GM21717 (cell line): ENCODE measurements at regions not wholly inside any gene's neighbourhood (a gene's known extent, or its start where the extent isn't known, plus 50 kb on each side); places are given as distances from the start of the nearest gene placed in this dataset.
A peak's percentile ranks its signal among the peaks of the same experiment; 100 is the strongest.

Experiments
- ATAC-seq: cut with Tn5 transposase; IDR thresholded peaks from one replicate; pipeline ENCODE4 v1.9.1; 2021; ENCODE audit warnings: mild to moderate bottlenecking, moderate library complexity; ENCODE audit not compliant: unreplicated experiment

DNA sequence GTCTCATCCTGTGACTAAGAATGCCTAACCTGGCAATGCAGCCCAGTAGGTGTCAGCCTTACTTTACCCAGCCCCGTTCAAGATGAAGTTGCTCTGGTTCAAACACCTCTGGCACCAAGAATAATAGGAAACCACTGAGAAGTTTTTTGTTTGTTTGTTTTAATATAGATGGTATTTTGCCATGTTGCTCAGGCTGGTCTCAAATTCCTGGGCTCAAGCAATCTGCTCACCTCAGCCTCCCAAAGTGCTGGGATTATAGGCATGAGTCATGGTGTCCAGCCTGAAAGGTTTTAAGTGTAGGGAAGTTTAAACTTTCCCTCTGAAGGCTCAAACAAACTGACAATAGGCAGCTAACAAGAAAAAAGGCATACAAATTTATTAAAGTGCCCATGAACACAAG, 51.2 kb upstream of the ABCC4 start:
- no peak for ATAC-seq

DNA sequence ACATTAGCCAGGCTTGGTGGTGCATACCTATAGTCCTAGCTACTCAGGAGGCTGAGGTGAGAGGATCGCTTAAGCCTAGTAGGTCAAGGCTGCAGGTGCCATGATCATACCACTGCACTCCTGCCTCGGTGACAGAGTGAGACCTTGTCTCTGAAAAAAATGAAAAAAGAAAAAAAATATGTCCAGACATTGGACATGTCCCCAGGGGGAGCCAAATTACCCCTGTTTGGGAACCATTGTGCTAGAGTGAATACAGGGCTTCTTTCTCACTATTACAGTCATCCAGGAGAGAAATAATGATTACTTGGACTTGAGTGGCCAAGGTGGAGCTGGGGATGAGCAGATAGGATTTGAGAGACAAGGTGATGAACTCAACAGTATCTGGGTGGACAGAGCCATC, 52.9 kb upstream of the ABCC4 start:
- no peak for ATAC-seq

DNA sequence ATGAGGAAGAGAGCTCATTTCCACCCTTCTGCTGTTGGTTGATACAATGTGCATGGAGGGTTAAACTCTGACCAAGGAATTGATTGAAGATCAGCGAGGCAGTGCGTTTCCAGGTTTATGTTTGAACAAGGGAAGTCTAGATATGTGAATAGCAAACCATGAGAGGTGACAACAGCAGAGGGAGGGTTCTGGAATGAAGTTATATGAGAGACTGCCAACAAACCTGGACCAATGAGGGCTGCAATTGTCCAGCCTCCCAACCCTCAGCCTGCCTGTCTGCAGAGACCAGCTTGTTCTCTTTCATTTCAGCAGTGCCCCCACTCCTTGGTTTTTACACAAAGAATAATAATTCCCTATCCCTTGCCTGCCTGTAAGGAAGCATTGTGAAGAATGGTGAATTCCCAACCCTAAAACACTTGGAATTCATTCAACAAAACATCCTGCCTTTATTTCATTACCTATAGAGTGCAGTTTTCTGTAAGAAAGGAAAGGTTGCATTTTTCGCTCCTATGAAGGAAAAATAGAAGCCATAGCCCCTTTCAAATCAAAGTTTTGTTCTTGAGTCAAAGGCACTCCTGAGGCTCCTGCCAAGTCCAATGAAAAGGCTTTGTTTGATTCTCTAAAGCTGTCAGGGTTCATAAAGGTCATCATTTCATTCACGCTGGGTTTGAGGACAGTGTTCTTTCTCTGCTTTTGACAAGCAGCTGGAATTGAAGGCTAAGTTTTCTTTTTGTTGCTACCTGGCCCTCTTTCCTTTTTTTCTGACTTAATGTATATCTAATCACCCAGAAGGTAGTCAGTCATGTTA, 53.6 kb upstream of the ABCC4 start:
- ATAC-seq, result no peak

DNA sequence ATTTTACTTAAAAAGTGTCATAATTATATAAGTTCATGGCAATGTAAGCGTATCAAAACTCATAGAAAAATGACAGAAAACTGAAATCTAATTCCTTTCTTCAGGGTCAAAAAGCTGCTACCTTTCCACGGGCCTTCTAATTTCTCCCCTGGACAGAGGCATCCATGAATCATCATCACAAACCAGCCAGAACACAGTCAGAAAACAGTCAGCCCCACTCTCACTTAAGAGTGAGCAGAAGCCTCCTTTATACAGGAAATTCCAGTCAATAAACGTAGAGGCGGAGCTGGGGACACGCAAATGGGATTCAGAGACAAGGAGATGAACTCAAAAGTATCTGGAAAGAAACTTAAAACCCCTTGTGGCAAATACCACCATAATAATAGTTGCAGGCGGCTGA, 54.2 kb upstream of the ABCC4 start:
- ATAC-seq, result no peak

DNA sequence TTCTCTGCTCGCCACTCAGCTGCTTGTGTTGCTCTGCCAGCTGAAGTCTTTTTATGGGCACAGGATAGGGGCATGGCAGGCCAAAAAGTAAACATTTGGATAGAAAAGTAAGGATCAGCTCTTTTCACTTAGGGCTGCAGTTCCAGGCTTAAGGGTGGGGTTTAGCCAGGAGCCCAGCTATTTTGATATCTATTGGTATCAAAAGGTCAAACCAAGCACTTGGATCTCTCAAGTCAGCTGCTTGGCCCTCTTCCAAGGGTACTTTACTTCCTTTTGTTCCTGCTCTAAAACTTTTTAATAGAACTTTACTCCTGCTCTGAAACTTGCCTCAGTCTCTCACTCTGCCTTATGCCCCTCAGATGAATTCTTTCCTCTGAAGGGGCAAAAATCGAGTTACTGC, 55.7 kb upstream of the ABCC4 start:
- no peak for ATAC-seq

DNA sequence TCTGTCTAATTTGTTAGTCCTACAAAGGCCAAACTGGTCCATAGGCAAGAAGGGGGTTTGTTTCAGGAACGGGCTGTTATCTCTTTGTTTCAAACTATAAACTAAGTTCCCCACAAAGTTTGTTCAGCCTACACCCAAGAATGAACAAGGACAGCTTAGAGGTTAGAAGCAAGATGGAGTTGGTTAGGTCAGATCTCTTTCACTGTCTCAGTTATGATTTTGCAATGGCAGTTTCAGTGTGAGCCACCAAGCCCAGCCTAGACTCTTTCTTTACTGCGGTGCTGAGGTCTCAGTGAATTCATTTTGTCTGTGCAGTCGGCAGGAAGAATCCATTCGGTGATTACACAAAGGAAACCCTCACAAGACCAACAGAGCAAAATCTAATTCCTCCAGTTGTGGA, 56.6 kb upstream of the ABCC4 start:
- no peak for ATAC-seq

DNA sequence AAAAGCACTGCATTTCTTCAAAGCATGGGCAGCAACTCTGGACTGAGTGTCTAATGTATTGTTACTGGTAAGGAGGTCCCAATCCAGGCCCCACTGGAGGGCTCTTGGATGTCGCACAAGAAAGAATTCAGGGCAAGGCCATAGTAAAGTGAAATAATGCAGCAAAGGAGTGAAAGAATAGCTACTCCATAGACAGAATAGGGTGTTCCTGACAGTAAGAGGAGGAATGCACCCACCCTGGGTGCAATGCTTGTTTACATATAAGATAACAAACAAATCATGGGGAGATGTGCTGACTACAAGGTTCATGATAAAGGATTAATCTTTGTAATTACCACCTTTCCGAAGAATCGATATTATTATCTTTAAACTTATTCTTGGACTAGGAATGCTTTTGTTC, 58.8 kb upstream of the ABCC4 start:
- no peak for ATAC-seq

DNA sequence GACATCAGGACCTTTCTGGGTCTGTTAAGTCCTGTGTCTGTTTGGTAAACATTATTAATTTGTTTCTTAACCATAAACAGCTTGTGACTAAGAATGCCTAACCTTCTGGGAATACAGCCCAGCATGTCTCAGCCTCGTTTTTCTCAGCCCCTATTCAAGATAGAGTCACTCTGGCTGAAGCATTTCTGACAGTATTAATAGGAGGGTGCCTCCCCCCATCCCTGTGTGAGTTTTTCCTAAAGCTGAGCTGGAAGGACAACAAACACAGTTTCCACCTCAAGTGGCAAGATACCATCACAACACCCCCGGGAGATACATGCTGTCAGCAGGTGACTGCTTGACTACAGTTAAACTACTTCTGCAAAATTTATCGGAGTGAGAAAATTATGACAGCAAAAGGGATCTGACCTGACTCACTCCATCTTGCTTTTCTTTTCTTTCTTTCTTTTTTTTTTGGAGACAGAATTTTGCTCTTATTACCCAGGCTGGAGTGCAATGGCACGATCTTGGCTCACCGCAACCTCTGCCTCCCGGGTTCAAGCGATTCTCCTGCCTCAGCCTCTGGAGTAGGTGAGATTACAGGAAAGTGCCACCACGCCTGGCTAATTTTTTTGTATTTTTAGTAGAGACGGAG, 59.3 kb upstream of the ABCC4 start:
- ATAC-seq, result no peak

DNA sequence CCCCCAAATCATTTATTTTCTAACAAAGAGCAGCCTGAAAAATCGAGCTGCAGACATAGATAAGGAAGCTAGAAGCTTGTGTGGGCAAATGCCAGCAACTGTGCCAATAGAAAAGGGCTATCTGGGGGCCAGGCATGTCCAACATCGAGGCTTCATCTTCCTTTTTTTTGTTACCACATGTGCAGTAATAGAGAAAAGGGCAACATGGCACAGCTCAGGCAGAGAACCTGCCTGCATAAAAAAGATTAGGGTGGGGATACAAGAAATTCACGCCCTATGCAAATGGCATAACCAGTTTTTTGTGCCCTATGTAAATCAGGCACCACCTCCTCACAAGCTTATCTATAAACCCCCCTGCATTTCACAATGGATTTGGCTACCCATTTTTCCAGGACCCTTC, 60.4 kb upstream of the ABCC4 start:
- ATAC-seq, result no peak

DNA sequence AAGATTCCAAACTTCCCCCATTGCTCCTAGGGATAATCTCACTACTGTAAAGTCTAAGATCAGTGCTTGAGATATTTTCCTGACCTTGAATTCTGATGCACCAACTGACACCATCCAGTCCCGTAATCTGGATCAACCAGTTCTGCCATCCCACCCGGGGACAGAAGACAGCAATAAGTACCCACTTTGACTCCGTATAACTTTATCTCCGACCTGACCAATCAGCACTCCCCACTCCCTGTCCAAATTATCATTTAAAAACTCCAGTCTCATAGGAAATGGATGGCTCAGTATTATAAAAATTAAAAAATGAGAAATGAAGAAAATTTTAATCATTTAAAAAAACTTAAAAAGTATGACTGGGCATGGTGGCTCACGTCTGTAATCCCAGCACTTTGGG, 61.4 kb upstream of the ABCC4 start:
- ATAC-seq, result no peak

DNA sequence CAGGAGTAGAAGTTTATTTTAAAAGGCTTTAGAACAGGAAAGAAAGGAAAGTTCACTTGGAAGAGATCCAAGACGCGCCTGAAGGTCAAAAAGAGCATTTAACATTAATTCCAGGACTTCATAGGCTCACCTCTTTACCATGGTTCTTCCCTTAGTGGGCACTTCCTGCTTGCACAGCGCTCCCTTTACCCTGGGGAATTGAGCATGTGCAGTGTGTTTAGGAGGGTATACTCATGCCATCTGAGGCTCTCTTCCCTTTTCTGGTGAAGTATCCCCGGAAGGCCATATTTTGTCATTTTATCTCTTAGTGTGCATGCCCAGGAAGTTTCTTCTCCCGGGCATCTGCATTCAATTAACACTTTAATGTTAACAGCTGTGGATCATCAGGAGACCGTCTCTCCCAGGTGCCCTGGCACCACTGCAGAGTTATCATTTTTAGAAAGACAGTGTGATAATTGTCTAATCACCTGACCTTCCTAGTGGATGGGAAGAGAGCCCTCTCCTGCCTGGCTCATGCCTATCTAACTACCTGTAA, 66.1 kb upstream of the ABCC4 start:
- ATAC-seq, result no peak

DNA sequence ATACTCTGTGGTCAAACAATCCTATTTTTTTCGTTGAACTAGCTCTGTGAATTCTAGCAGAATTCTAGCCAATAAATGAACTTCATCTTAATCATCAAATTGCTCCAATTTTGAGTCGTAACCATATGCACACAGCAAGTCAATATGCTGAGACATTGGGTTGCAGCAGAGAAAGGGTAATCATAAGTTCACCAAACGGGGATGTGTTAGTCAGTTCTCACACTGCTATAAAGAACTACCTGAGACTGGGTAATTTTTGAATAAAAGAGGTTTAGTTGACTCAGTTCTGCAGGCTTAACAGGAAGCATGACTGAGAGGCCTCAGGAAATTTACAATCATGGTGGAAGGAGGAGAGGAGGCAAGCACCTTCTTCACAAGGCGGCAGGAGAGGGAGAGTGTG, 67.7 kb upstream of the ABCC4 start:
- no peak for ATAC-seq

DNA sequence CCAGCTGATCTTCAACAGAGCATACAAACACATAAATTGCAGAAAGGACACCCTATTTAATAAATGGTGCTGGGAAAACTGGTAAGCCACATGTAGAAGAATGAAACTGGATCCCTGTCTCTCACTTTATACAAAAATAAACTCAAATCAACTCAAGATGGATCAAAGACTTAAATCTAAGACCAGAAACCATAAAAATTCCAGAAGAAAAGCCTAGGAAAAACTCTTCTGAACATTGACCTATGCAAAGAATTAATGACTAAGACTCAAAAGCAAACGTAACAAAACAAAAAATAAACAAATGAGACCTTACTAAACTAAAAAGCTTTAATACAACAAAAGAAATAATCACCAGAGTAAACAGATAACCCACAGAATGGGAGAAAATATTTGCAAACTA, 74.5 kb upstream of the ABCC4 start:
- no peak for ATAC-seq

DNA sequence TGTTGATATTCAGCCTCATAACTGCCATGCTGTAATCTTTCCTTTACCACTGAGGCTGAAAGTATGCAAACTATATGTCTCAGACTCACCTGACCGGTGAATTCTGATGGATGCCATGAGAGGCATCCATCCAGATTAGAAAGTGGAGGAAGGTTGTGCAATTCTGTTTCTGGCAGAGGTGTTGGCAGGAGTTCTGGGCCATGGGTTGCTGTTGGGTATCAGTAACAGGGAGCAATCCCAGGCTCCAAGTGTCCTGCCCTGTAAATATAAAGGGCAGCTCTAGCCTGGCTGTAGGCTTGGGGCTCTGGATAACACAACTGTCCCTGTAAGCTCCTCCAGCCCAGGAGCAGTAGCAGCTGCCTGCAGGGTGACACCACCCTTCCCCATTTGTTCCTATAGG, 77.4 kb upstream of the ABCC4 start:
- ATAC-seq, result no peak

DNA sequence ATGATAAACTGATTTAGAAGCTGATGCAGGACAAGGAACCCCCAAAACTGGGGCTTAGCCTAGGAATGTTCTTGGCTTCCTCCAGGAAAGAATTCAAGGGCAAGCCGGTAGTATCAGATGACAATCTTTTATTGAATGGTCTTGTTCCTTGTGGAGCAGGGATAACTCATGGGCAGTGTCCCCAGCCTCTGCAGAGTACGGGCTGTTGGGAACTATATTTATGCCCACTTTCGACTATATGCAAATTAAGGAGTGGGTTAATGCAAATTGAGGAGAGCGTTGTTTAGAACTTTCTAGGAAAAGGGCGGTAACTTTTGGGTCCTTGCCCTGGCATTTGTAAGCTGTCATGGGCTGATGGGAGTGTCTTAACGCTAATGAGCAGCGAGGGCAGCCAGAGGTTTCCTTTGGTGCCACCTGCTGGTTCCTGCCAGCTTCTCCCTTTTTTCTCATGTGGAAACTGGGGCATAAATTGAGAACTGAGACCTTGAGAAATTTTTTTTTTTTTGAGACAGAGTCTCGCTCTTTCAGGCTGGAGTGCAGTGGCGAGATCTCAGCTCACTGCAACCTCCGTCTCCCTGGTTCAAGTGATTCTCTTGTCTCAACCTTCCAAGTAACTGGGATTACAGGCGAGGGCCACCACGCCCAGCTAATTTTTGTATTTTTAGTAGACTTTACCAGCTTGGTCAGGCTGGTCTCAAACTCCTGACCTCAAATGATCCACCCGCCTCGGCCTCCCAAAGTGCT, 79.4 kb upstream of the ABCC4 start:
- ATAC-seq, result peak; percentile 92

DNA sequence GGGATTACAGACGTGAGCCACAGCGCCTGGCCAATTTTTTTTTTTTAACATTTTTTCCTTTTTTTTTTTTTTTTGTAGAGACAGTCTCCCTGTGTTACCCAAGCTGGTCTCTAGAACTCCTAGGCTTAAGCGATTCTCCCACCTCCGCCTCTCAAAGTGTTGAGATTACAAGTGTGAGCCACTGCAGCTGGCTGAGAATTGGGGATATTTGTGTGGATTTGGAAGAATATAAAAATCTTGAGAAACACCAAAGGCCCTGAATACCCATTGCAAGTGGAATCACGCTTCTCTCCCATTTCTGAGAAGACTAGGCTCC, 79.9 kb upstream of the ABCC4 start:
- no peak for ATAC-seq

DNA sequence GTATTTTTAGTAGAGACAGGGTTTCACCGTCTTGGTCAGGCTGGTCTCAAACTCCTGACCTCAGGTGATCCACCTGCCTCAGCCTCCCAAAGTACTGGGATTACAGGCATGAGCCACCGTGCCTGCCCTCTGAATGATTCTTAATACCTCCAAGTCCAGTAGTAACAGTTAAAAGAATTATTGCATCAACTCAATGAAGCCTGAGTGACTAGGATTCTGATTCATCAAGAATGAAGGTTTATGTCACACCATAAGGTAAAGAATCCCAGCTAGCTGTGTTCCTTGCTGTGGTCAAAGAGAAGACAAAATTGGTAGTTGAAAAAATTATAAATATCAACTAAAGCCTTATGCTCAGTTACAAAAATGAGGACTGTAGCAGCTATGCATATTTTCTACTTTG, 81.2 kb upstream of the ABCC4 start:
- no peak for ATAC-seq

DNA sequence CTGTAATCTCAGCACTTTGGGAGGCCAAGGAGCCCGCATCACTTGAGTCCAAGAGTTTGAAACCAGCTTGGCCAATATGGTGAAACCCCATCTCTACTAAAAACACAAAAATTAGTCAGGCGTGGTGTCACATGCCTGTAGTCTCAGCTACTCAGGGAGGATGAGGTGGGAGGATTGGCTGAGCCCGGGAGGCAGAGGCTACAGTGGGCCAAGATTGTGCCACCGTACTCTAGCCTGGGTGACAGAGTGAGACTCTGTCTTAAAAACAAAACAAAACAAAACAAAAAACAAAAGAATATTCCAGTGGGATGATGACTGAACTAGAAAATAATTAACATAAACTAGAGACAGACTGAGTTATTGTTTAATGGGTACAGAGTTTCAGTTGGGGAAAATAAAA, 81.7 kb upstream of the ABCC4 start:
- ATAC-seq, result no peak

DNA sequence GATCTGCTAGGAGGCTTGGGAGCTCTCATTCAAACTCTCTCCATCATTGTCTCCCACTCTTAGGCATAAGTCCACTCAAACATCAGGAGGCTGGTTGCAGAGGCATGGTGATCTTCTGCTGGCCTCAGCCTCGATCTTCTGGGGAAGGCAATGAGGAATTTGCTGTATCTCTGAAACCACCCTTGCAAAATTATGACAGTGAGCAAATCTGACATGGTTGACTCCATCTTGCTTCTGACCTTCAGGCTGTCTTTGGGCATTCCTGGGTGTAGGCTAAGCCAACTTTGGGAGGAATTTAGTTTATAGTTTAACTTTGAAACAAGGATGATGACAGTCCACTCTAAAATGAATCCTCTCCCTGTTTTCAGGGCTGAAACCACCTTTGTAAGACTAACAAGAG, 84.1 kb upstream of the ABCC4 start:
- no peak for ATAC-seq

DNA sequence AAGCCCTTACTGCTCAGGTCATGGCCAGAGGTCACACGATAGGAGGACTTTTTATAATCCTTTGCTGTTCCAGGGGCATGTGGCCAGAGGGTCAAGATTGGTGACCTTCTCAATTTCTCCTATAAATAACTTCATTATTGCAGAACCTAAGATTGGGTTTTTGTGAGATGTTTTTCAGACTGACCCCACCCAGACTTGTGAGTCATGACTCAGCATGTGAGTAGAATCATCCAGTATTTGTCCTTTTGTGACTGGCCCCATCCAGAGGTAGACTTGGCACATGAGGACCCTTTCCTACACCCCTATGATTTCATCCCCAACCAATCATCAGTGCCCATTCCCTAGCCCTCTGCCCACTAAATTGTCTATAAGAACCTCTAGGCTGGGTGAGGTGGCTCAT, 84.5 kb upstream of the ABCC4 start:
- ATAC-seq, result no peak

DNA sequence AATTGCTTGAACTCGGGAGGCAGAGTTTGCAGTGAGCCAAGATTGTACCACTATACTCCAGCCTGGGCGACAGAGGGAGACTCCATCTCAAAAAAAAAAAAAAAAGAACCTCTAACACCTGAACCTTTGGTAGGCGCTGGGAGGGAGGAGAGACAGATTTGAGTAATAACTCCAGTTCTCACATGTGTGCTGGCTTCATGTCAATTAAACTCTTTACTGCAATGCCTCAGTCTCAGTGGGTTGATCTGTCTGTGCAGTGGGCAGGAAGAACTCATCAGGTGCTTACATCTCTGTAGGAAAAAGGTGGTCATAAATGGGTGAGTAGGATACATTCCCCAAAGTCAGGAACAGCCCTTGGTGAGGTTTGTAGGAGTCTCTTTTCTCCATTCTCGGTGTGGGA, 85.1 kb upstream of the ABCC4 start:
- no peak for ATAC-seq

DNA sequence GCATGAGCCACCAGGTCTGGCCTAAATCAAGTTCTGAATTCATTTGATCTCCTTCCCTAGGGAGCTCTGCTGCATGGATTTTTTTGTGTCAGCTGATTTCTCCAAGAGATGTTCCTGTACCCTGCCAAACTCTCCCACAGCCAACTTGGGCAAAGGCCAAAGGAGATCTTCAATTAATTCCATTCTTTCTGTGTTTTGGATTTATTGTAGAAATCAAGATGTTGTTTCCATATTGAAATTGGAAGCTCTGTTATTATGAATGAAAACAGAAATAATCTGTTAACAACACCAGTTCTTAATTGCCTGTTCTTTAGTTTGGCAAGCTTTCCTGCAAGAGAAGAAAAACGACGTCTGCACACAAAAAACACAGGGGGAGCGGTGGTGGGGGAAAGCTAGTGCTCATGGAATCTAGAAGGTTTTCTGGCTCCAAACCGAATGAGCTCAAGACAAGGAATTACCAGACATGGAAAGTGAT, 86.5 kb upstream of the ABCC4 start:
- ATAC-seq, result no peak
